Lower leg skin (tissue), 3 donors: ENCODE measurements at regions not wholly inside any gene's neighbourhood (a gene's known extent, or its start where the extent isn't known, plus 50 kb on each side); places are given as distances from the start of the nearest gene placed in this dataset.

Experiments
- POLR2A ChIP-seq, 2 donors: fragments of 450-650 bp; IDR thresholded peaks; one replicate each; pipeline ENCODE4 v1.6.1; 2016 to 2017; ENCODE audit warnings: antibody characterized with exemption in 2 of 2, mild to moderate bottlenecking in 1 of 2, moderate library complexity in 1 of 2
- TF ChIP-seq, protein P1 (sequence below), 3 donors: fragments of 450-650 bp; IDR thresholded peaks; one replicate each; pipeline ENCODE4 v1.5.1; 2016; ENCODE audit warnings: antibody characterized with exemption in 3 of 3, mild to moderate bottlenecking in 3 of 3, moderate library complexity in 2 of 3

DNA sequence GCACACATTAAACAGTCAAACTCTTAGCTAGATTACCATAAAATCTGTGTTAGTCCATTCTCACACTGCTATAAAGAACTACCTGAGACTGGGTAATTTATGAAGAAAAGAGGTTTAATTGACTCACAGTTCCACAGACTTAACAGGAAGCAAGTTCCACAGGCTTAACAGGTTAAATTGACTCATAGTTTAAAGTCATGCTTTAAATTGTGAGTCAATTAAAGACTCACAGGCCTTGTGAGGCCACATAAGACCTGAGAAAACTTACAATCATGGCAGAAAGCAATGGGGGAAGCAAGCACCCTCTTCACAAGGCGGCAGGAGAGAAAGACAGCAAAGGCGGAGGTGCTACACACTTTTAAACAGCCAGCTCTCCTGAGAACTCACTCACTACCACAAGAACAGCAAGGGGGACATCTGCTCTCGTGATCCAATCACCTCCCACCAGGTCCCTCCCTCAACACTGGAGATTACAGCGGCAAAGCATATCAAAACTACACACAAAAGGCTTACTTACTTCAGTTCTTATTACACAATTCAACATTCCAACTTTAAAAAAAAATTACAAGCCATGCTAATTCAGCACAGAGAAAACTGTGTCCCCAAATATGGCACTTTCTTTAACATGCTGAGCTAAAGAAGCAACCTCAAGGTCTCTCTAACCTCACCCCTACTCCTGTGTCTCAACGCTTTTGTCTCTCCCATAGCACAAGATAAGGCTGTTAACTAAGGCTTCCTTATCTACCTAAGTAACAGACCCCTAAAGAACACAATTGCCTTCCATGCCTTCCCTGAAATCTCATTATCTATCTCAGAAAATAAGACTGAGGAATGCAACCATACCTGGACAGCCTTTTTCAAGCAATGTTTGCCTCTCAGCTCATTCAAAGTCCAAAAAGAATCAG is 805.1 kb downstream of the NR2F1-AS1 start:
- TF ChIP-seq, protein P1, sequence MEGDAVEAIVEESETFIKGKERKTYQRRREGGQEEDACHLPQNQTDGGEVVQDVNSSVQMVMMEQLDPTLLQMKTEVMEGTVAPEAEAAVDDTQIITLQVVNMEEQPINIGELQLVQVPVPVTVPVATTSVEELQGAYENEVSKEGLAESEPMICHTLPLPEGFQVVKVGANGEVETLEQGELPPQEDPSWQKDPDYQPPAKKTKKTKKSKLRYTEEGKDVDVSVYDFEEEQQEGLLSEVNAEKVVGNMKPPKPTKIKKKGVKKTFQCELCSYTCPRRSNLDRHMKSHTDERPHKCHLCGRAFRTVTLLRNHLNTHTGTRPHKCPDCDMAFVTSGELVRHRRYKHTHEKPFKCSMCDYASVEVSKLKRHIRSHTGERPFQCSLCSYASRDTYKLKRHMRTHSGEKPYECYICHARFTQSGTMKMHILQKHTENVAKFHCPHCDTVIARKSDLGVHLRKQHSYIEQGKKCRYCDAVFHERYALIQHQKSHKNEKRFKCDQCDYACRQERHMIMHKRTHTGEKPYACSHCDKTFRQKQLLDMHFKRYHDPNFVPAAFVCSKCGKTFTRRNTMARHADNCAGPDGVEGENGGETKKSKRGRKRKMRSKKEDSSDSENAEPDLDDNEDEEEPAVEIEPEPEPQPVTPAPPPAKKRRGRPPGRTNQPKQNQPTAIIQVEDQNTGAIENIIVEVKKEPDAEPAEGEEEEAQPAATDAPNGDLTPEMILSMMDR (IDR thresholded peaks at IDR 0.05): no peak
- TF ChIP-seq POLR2A (IDR thresholded peaks at IDR 0.05): no peak
